Activated naive CD8-positive, alpha-beta T cell (primary cell): ENCODE measurements at regions not wholly inside any gene's neighbourhood (a gene's known extent, or its start where the extent isn't known, plus 50 kb on each side); places are given as distances from the start of the nearest gene placed in this dataset.
"Not testable (repeated sequence)": the region's sequence is repeated elsewhere in the genome, so short reads cannot be mapped to it uniquely, and the experiment has no call there.

Experiments used
- H3K27ac Mint-ChIP-seq: one replicate; pipeline ENCODE4 v1.8.0; 2021; ENCODE audit warnings: mixed read lengths
- H3K27me3 Mint-ChIP-seq: one replicate; pipeline ENCODE4 v1.8.0; 2021; ENCODE audit warnings: mixed read lengths
- H3K36me3 Mint-ChIP-seq: one replicate; pipeline ENCODE4 v1.8.0; 2021; ENCODE audit warnings: mixed read lengths
- H3K4me1 Mint-ChIP-seq: one replicate; pipeline ENCODE4 v1.8.0; 2021; ENCODE audit warnings: low read depth, mixed read lengths
- H3K4me3 Mint-ChIP-seq: one replicate; pipeline ENCODE4 v1.8.0; 2021; ENCODE audit warnings: mild to moderate bottlenecking, mixed read lengths
- H3K9me3 Mint-ChIP-seq: one replicate; pipeline ENCODE4 v1.8.0; 2021; ENCODE audit warnings: low read depth, mixed read lengths

GRCh38 chr12:46617737-46618136 lies 208.1 kb downstream of the SLC38A4 start:
- H3K36me3 Mint-ChIP-seq = peaks cover 15% of the 10 kb centered on the region
- not testable (repeated sequence) for H3K27me3 Mint-ChIP-seq, H3K27ac Mint-ChIP-seq, H3K4me1 Mint-ChIP-seq, H3K9me3 Mint-ChIP-seq, H3K4me3 Mint-ChIP-seq

- H3K36me3 Mint-ChIP-seq = peaks cover 18% of the 10 kb centered on the region
- no peak overlapping the region for H3K27ac Mint-ChIP-seq
- peaks cover 3% of the 10 kb centered on the region for H3K9me3 Mint-ChIP-seq
- H3K4me3 Mint-ChIP-seq = no peak overlapping the region
- peaks cover 12% of the 10 kb centered on the region for H3K4me1 Mint-ChIP-seq
- H3K27me3 Mint-ChIP-seq = no peaks in the 10 kb centered on the region
Observed at GRCh38 chr12:46617167-46617566, 208.6 kb downstream of the SLC38A4 start.

- H3K4me3 Mint-ChIP-seq = no peak overlapping the region
- H3K9me3 Mint-ChIP-seq = peaks cover 6% of the 10 kb centered on the region
- no peak overlapping the region for H3K27ac Mint-ChIP-seq
- peaks cover 16% of the 10 kb centered on the region for H3K36me3 Mint-ChIP-seq
- H3K27me3 Mint-ChIP-seq = no peaks in the 10 kb centered on the region
- peaks cover 54% of the 10 kb centered on the region for H3K4me1 Mint-ChIP-seq
Observed at GRCh38 chr12:46610754-46611153, 215.0 kb downstream of the SLC38A4 start.

- H3K9me3 Mint-ChIP-seq = peaks cover 11% of the 10 kb centered on the region
- peak overlapping the region; percentile 54 for H3K27ac Mint-ChIP-seq
- no peaks in the 10 kb centered on the region for H3K27me3 Mint-ChIP-seq
- H3K36me3 Mint-ChIP-seq = peaks cover 23% of the 10 kb centered on the region
- peaks cover 54% of the 10 kb centered on the region for H3K4me1 Mint-ChIP-seq
- peak overlapping the region; percentile 61 for H3K4me3 Mint-ChIP-seq
Observed at GRCh38 chr12:46609674-46610073, 216.1 kb downstream of the SLC38A4 start.

GRCh38 chr12:46609273-46609623 lies 216.5 kb downstream of the SLC38A4 start:
- peak overlapping the region; percentile 54 for H3K27ac Mint-ChIP-seq
- peak overlapping the region; percentile 61 for H3K4me3 Mint-ChIP-seq
- H3K36me3 Mint-ChIP-seq = peaks cover 25% of the 10 kb centered on the region
- H3K4me1 Mint-ChIP-seq = peaks cover 57% of the 10 kb centered on the region
- H3K27me3 Mint-ChIP-seq = no peaks in the 10 kb centered on the region
- peaks cover 14% of the 10 kb centered on the region for H3K9me3 Mint-ChIP-seq

- Mint-ChIP-seq H3K4me3 (peak overlapping the region; percentile 61), H3K4me1 (peaks cover 57% of the 10 kb centered on the region), H3K36me3 (peaks cover 25% of the 10 kb centered on the region), H3K27me3 (no peaks in the 10 kb centered on the region), H3K9me3 (peaks cover 14% of the 10 kb centered on the region), H3K27ac (peak overlapping the region; percentile 54)
Observed at GRCh38 chr12:46608431-46609272, 217.1 kb downstream of the SLC38A4 start.

GRCh38 chr12:46604684-46605083 lies 221.1 kb downstream of the SLC38A4 start:
- Mint-ChIP-seq H3K4me1 (peaks cover 31% of the 10 kb centered on the region), H3K4me3 (no peak overlapping the region), H3K27me3 (no peaks in the 10 kb centered on the region), H3K36me3 (peaks cover 26% of the 10 kb centered on the region), H3K9me3 (peaks cover 14% of the 10 kb centered on the region), H3K27ac (no peak overlapping the region)

GRCh38 chr12:46603776-46604456 lies 221.9 kb downstream of the SLC38A4 start:
- peaks cover 30% of the 10 kb centered on the region for H3K36me3 Mint-ChIP-seq
- peaks cover 14% of the 10 kb centered on the region for H3K9me3 Mint-ChIP-seq
- no peaks in the 10 kb centered on the region for H3K27me3 Mint-ChIP-seq
- H3K4me3 Mint-ChIP-seq = no peak overlapping the region
- peaks cover 23% of the 10 kb centered on the region for H3K4me1 Mint-ChIP-seq
- H3K27ac Mint-ChIP-seq = no peak overlapping the region

- Mint-ChIP-seq H3K27me3 (no peaks in the 10 kb centered on the region), H3K4me1 (peaks cover 15% of the 10 kb centered on the region), H3K9me3 (peaks cover 14% of the 10 kb centered on the region), H3K36me3 (peaks cover 30% of the 10 kb centered on the region), H3K4me3 (no peak overlapping the region), H3K27ac (no peak overlapping the region)
Observed at GRCh38 chr12:46602474-46602873, 223.3 kb downstream of the SLC38A4 start.

GRCh38 chr12:46590991-46591703 lies 218.6 kb upstream of the SLC38A2 start:
- peaks cover 23% of the 10 kb centered on the region for H3K36me3 Mint-ChIP-seq

GRCh38 chr12:46585854-46586621 lies 213.5 kb upstream of the SLC38A2 start:
- Mint-ChIP-seq H3K9me3 (peaks cover 30% of the 10 kb centered on the region), H3K36me3 (peaks cover 47% of the 10 kb centered on the region), H3K4me1 (peaks cover 55% of the 10 kb centered on the region)

More at GRCh38 chr12:46590991-46591703, 218.6 kb upstream of the SLC38A2 start:
- no peaks in the 10 kb centered on the region for H3K27me3 Mint-ChIP-seq
- H3K4me3 Mint-ChIP-seq = no peak overlapping the region
- H3K27ac Mint-ChIP-seq = no peak overlapping the region
- peaks cover 15% of the 10 kb centered on the region for H3K9me3 Mint-ChIP-seq
- peaks cover 27% of the 10 kb centered on the region for H3K4me1 Mint-ChIP-seq

GRCh38 chr12:46584098-46584497 lies 211.5 kb upstream of the SLC38A2 start:
- not testable (repeated sequence) for H3K27me3 Mint-ChIP-seq, H3K4me3 Mint-ChIP-seq, H3K27ac Mint-ChIP-seq
- H3K36me3 Mint-ChIP-seq = peaks cover 49% of the 10 kb centered on the region
- peaks cover 49% of the 10 kb centered on the region for H3K4me1 Mint-ChIP-seq
- peaks cover 38% of the 10 kb centered on the region for H3K9me3 Mint-ChIP-seq

More at GRCh38 chr12:46585854-46586621, 213.5 kb upstream of the SLC38A2 start:
- Mint-ChIP-seq H3K27me3 (no peaks in the 10 kb centered on the region), H3K4me3 (peak overlapping the region; percentile 55), H3K27ac (peak overlapping the region; percentile 61)

- H3K27ac Mint-ChIP-seq, H3K27me3 Mint-ChIP-seq, H3K4me3 Mint-ChIP-seq: not testable (repeated sequence)
- Mint-ChIP-seq H3K9me3 (peaks cover 29% of the 10 kb centered on the region), H3K4me1 (peaks cover 43% of the 10 kb centered on the region), H3K36me3 (peaks cover 41% of the 10 kb centered on the region)
Observed at GRCh38 chr12:46581990-46582389, 209.4 kb upstream of the SLC38A2 start.

GRCh38 chr12:46580445-46580844 lies 207.9 kb upstream of the SLC38A2 start:
- Mint-ChIP-seq H3K4me1 (peaks cover 27% of the 10 kb centered on the region), H3K27ac (no peak overlapping the region), H3K27me3 (no peaks in the 10 kb centered on the region), H3K36me3 (peaks cover 41% of the 10 kb centered on the region), H3K9me3 (peaks cover 29% of the 10 kb centered on the region), H3K4me3 (no peak overlapping the region)
